Renal pelvis (tissue), 1 donor: ENCODE measurements at regions not wholly inside any gene's neighbourhood (a gene's known extent, or its start where the extent isn't known, plus 50 kb on each side); places are given as distances from the start of the nearest gene placed in this dataset.
A peak's percentile ranks its signal among the peaks of the same experiment; 100 is the strongest.

Experiments used
- DNase-seq: peaks from one replicate; pipeline ENCODE4 v3.0.0-alpha.2; 2013

GRCh38 chr12:45102818-45103217, 51.9 kb upstream of the DBX2 start:
- no peak for DNase-seq

- DNase-seq: no peak
Observed at GRCh38 chr12:45105996-45106395, 55.1 kb upstream of the DBX2 start.

GRCh38 chr12:45112306-45112705, 61.4 kb upstream of the DBX2 start:
- DNase-seq: no peak

- DNase-seq: no peak
Observed at GRCh38 chr12:45121224-45121623, 70.3 kb upstream of the DBX2 start.

- peak; percentile 30 for DNase-seq
Observed at GRCh38 chr12:45122768-45123380, 72.0 kb upstream of the DBX2 start.

- DNase-seq: no peak
Observed at GRCh38 chr12:45124485-45125155, 73.7 kb upstream of the DBX2 start.

- no peak for DNase-seq
Observed at GRCh38 chr12:45125997-45126396, 75.1 kb upstream of the DBX2 start.

- DNase-seq: no peak
Observed at GRCh38 chr12:45128637-45129036, 77.7 kb upstream of the DBX2 start.

- peak; percentile 67 for DNase-seq
Observed at GRCh38 chr12:45130881-45131281, 80.0 kb upstream of the DBX2 start.

- DNase-seq: no peak
Observed at GRCh38 chr12:45131506-45131905, 80.6 kb upstream of the DBX2 start.

GRCh38 chr12:45138609-45139008, 77.3 kb upstream of the ANO6 start:
- no peak for DNase-seq

GRCh38 chr12:45148006-45148405, 67.9 kb upstream of the ANO6 start:
- DNase-seq: no peak

GRCh38 chr12:45148619-45149018, 67.3 kb upstream of the ANO6 start:
- no peak for DNase-seq

GRCh38 chr12:45165284-45165683, 50.6 kb upstream of the ANO6 start:
- no peak for DNase-seq

- no peak for DNase-seq
Observed at GRCh38 chr12:45166056-45166455, 49.8 kb upstream of the ANO6 start.
